Activated CD4-positive, alpha-beta T cell treated with anti-CD3 and anti-CD28 coated beads, Interleukin-2, amount 50 U/mL, for 4 hours (primary cell): ENCODE measurements at regions not wholly inside any gene's neighbourhood (a gene's known extent, or its start where the extent isn't known, plus 50 kb on each side); places are given as distances from the start of the nearest gene placed in this dataset.
"Not testable (repeated sequence)": the region's sequence is repeated elsewhere in the genome, so short reads cannot be mapped to it uniquely, and the experiment has no call there.

Experiments used
- DNase-seq, 2 experiments: peaks; one replicate each; pipeline ENCODE4 v3.0.0-alpha.2; 2020

DNA sequence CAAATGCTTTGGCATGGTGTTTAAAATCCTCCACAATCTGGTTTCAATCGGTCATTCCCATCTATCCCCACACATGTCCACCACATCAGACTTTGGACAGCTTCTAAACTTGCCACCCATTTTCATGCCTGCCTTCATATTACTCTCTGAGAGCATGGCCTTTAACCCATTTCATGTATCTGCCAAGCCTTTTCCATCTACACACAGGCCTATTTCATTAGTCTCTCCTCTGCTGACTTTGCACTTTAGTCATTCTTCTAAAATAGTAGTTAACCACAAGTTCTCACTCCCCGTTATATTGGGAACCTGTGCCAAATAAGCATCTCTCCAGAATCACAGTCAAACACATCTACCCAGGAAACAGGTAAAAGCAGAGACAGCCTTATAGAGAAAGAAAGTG lies 142.2 kb downstream of the MZT1 start:
- DNase-seq = no peak

DNA sequence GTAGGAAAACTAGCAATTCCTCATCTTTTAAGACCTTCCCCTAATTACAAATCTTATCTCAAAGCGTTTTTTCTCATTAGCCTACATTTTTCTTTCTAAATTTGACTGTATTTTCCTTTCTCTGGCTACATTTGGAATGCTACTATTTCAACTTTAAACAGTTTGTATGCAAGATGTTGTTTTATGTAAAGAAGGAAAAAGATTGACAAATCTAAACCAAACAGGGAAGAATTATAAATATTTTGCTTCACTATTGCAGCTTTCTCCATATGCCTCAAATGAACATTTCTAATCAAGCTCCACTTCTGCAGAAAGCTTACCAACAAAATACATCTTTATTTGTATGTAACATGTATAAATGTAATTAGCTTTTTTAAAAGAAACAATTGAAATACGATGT lies 156.2 kb downstream of the MZT1 start:
- no peak for DNase-seq

DNA sequence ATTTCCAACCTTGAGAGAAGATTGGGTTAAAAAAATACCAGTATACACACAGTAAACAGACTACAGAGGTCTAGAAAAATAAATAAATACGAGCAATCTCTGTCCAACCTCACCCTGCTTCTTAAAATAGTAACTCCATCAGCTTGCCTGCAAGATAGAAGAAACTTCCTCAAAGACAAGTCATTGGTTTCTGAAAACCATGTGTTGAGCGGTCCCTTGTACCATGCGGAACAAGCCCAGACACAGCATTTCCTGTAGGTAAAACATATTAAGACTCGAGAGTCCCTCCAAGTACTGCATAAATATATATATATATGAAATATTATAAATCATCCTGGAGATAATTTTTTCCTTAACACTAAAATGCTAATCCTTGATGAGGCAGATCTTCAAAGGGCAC lies 157.4 kb downstream of the MZT1 start:
- no peak for DNase-seq

DNA sequence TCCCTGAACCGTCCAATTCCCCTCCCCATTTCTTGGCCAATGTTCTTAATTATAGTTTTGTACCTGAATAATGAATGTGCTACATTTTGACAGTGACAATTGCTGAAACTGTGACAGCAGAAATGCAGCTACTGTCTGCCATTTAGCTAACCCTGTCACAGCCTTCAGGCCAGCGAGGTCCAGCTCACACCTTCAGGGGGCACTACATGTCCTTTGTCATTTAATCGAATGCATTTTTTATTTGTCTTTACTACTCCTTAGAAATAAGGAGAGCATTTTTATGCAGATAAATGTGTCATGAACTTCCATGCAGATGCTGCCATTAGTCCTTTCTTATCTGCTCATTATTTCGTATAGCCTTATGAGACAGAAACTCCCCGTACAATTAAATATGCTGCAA lies 159.9 kb downstream of the MZT1 start:
- DNase-seq = no peak

DNA sequence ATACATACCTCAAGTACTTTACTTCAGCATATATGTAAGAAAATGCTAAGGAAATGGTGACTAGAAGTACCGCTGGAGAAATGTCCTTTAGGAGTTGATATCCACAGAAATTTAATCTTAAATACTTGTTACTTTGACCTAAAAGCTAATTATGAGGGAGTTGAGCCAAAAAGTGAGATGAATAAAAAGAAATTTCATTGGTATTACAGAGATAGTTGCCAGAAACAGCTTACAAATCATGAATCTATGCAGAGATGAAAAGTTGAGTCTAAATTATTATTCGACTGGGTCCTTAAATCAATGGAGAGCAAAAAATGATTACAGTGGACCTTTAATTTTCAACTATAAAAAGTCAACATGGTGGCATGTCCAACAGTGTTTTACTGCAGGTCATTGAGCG lies 160.9 kb downstream of the MZT1 start:
- DNase-seq = no peak

DNA sequence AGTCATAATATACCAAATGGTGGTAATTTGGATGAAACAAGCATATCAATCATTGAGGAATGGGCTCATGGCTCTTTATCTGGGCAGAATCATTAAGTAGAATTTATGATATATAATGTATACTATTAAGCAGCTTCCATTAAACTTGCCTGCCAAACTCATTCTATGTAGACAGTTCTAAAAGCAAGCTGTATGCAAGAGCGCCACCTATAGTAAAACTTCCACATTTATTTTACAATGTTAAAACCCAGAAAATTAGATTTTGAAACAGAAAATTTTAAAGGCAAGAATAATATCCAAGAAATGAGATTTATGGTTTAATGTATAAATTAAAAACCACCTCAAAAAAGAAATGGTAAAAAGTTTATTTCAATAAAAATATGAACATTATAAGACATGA lies 161.5 kb downstream of the MZT1 start:
- DNase-seq = no peak

DNA sequence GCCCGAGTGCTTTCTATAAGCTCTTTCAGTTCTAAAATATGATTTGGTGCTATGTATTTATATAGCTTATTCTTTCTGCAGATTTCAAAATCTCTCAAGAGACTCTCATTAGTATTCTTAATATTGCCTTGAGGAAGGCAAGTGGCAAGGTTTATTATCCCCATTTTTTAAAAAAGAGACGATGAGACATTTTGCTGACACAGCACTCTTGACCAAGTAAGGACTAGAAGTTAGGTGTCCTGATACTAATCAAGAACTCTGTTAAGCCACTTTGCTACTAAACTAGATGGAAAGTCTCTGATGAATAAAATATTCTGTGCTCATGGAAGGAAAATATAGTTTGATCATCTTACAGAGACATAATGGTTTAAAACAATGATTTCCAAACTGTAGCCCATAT lies 164.7 kb downstream of the MZT1 start:
- DNase-seq = no peak

DNA sequence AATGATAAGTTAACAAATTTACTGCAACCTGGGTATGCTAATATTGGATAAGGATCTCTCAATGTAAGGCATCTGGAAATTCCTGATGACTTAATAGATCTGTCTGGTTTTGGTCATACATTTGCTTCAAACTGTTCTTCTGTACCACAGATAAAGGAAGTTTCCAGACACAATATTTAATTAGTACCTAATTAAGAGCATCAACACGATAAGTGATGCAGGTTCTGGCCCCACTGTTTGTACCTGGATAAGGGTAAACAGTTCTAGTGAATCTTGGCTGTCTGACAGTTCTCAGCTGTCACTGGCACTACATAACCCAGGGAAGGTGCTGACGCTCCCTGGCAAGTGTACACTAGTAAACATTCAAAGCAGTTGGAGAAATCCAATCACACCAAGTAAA lies 165.6 kb downstream of the MZT1 start:
- DNase-seq = no peak

DNA sequence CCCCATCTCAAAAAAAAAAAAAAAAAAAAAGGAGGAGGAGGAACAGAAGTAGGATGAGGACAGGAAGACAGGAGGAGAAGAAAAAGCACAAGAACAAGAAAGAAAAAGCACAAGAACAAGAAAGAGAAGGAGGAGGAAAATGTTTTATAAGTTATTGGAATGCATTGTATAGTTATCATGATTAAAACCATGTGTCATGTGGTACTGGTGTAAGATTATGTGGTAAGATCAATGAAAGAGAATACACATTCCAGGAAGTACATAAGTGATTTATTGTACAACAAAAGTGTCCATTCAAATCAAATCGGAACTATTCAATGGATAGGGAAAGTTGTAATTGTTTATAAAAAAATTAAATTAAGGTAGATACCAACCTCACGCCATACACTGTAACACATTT lies 167.7 kb downstream of the MZT1 start:
- DNase-seq = no peak

DNA sequence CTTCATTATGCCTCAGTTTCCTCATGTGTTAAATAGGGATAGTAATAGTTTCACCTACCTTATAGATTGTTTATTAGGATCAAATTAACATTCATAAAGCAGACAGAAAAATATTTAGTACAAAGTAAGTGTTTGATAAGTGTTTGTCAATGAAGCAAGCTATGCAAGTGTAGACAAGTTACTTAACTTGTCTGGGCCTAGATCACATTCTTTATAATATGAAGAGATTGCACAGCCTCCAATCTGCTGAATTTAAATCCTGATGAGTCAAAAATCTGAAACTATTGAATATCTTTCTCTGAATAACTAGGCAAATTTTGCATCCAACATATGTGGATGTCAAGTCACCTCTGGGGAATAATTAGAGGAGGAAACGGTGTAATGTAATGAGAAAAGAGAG lies 170.5 kb downstream of the MZT1 start:
- DNase-seq = no peak

DNA sequence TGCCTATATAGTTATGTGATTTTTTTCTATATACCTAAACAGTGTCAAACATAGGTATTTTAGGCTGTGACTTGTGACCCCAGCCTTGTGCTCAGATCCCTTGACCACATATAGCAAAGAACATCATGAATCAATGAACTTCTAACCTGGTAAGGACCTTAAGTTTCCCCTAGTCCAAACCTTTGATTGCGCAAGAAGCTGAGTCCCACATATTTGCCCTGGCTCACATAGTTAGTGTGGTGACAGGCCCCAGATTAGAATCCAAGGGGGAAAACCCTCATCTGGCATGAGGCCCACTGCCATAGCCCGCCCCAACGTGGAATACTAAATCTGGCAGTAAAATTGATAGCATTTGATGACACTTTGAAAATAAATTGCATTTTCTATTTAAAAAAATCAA lies 171.8 kb downstream of the MZT1 start:
- no peak for DNase-seq

DNA sequence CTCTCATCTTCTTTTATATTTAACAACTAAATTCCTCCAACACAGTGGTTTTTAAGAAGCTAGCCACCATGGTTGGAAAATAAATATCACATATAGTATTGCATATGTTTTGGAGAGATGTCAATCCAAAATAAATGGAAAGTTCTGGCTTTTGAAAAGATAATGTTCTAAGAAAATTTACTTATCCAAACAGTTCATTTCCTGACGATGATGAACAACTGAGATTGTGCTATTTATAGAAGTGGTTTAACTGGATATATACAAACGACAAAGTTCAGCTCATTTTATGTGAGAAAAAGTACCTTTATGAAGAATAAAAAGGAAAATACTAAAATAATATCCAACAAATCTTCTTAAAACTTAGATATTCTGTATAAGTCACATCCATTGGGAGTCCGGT lies 174.7 kb downstream of the MZT1 start:
- no peak for DNase-seq

DNA sequence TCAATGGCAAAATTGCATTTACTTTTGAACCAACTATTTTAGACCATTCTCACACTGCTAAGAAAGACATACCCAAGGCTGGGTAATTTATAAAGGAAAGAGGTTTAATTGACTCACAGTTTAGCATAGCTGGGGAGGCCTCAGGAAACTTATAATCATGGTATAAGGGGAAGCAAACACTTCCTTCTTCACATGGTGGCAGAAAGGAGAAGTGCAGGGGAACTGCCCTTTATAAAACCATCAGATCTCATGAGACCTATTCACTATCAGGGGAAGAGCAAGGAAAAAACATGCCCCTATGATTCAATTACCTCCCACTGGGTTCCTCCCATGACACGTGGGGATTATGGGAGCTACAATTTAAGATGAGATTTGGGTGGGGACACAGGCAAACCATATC lies 181.5 kb downstream of the MZT1 start:
- not testable (repeated sequence) for DNase-seq

DNA sequence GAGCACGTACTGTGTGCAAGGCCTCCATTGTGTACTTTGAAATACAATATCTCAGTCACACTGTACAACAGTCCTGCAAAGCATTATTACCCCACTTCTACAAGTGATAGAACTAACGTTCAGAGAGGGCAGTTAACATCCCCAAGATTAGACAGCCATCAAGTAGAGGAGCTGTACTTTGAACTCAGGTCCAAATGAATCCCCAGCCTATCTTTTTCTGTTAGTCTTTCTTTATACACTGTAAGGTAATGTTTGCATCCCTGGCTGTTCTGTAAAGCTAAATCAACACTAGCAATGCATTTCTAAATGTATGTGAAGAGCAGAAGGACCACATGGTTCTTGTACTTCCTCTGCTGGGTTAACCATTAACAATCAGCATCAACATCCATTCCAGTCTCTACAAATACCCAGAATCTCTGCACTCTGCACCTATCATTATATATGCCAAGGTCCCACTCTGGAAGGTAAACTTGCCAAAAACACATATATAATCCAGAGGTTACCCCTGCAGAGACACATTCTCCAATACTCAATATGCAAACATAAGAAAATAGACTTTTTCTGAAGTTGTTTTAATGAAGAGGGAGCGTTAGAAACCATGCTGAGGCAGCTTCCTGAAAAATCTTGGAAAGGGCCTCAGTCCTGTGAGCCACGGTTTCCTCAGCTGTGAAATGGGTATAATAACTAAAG lies 182.3 kb downstream of the MZT1 start:
- no peak for DNase-seq

DNA sequence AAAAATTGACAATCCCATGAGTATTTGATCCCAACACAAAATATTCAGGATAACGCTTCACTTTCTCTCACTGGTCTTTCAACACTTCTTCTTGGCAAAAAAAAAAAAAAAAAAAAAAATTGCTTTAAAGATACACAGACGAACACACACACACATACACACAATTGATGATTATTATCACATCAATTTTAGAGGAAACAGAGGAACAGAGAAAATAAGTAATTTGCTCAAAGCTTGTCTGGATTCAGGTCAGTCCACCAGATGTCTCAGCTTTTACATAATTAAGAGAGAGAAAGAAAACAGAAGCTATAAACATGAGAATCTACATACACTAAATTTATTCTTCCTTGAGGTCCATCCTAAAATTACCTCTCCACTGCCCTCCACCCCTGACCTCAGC lies 183.4 kb downstream of the MZT1 start:
- no peak for DNase-seq

DNA sequence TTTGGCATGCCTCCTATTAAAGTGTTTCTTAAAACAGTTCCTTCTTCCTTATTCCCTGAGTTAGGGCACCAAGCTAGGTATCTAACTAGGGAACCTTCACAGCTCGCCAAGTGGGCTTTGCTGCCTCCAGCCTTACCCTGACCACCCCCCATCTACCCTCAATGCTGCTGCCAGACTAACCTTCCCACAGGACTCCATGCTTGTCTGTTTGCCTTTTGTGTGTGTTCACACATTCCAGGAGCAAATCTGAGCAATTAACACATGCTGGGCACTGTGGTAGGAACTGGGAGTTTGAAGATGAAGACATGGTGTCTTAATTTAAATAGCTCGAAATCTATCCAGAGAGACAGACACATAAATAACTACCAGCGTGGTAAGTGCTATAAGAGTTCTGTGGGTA lies 185.2 kb downstream of the MZT1 start:
- DNase-seq = no peak

DNA sequence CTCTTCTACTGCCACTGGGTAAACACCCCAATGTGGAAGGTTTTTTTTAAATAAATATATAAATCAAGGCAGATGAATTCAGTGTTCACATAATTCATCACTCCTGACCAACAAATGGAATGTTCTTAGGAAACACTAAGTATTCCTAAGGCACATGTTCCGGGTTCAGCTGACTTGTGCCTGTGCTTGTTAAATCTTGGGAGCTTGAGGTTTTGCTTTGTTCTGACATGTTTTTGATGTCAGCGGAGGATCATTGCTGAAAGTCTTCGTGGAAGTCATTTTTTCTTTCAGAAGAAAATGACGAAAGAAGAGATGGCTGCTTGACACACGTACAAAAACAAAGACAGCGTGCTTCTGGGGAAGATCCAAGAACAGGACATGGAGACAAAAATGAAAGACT lies 185.8 kb downstream of the MZT1 start:
- no peak for DNase-seq

DNA sequence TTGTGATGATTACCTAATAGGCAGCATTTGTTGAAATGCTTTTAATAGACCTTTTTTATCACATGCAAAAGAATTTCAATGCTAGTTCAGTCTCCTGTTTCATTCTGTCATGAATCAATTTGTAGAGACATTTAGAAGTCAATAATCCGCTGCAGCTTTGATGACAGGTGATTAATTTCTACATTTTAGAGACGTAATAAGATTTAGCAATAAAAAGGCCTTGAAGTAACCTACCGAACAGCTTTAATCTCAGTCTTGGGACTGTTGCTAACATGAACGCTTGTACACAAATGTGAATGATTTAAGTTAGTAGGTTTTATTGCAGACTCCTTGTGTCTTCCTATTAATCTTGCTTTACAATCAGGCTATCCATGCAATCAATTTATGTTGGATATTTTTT lies 186.5 kb downstream of the MZT1 start:
- no peak for DNase-seq

DNA sequence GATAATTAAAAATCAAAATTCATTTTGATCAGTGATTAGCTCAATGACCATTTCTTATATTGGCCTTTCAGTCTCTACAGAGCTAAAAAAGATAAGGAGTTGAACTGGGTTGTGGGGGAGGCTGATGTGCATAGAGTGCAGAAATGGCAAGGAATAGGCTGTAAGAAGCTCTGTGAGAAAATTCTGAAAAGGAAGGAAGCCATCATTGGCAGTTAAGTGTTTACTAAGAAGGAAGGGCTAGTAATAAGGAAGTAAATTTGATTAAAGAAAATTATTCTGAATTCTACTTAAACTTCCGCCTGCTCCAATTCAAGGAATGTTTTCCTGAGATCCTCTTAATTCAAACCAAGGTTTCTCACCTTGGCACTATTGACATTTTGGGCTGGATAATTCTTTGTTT lies 187.5 kb downstream of the MZT1 start:
- DNase-seq = no peak

DNA sequence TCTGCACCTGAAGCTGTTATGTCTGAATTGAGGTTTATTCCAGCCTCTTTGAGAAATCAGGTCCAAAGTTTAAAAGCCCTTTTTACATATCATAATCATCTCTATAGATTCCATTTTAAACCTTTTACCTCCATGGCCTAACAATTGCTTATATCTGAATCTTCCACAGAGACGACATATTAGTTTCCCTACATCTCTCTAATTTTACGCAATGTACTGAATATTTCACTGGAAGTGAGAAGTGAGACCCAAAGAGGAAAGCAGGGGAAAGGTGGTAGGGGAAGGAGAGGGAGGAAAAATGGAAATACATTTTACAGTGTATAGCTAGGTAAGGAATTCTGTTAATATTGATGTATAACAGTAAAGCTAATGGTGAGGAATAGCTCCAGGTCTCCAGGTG lies 189.6 kb downstream of the MZT1 start:
- no peak for DNase-seq

DNA sequence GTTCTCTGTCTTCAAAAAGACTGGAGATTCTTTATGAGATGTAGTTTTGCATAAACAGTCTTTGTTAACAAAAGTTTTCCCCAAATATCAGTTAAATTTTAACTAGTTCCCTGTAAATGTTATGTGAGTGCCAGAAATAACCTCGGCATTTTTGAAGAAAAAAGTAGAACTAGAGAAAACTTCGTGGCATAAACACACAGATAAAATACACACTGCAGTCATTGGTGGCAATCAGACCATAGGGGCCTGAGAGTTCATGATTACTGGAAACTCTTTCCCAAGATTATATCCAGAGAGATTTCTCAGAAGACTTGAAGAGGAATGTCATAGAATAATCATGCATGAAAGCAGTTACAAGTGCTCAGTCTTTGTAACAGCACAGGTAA lies 190.0 kb downstream of the MZT1 start:
- DNase-seq = no peak

DNA sequence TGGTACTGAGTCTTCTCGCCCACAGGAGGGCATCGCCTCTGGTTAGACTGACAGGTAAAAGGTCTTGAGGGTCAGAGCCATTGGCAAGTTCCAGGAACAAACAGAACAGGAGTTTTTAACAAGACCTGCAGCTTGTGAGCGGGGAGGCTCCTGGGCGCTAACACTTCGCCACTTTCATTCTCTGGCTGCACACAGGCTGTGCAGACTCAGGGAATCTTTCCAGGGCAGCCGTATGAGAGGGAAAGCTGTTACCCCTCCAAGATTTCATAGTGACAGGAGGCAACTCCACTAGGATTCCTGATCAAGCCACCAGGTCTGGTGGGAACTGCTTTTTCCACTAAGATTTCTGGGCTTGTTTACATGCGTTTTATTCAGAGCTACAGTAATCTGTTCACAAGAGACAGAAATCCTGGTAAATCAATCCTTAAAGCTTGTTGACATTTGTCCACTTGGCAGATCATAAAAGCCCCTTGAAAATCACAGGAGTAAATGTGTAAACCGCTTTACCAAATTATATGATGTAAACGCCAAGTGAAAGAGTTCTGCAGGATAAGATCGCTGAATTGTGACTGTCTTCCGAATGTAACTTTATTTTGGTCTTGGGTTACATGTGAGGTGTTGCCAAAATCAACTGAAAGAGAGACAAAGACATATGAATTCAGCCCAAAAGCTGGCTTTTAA lies 190.6 kb downstream of the MZT1 start:
- DNase-seq = no peak

DNA sequence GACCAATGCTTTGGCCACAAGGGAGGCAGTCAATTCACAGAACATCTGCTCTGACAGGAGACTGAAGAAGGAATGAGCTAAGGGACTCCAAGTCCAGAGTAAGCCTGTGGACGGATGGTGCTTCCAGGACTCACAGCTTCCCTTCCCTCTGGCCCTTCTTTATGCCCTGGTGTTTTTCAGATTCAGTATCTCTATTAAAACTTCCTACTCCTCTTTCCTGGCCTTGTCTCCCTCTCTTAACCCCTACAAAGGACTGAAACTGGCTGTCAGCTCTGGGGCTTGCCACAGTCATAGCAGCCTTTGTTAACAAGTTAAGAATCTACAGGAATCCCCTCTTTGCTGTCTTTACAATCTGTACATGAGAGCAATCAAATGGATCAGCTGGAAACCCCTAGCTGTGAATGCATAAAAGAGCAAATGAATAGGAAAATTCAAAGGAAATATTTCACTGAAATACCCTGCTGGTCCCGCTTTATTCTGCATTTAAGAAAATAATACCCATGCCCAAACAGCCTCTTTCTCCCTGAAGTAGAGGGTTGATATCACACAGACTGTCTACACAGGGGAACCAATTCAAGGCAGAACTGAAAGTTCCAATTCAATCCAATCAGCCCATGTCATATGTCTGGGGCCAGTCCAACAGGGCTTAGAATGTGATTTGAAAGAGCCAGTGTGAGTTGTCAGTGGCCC lies 192.3 kb downstream of the MZT1 start:
- no peak for DNase-seq

DNA sequence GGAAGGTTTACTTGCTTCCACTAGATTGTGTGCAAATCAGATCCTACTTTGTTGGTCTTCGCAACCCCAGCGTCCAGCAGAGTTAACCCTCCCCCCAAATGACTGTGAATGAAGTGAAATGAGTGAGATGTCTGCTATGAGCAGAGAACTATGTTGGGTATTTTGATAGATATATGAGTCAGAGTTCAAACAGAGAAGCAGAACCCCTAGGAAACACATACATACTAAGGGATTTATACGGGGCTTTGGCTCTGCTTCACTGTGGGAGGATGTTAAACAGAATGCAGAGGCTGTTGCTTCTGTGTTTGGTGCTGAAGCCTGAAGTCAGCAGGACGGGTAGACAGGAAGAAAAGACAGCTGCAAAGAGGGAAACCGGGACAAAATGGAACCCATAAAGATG lies 197.0 kb downstream of the MZT1 start:
- DNase-seq = no peak

DNA sequence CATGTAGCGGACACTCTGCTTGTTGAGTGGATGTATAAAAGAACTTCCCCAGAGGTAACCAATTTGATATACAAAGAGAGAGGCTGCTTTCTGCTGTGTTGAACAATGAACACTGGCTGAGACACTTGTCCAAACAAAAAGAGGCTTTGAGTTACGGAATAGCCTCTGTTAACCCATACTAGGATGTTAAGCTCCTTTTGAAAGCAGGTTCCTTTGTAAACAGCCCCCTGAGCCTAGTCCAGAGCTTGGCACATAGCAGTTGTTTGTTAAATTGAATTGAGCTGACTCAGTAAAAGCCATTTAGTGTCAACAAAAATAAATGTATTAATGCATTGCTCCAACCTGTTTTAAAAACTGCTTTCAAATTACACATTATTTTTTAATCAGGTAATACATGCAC lies 200.1 kb downstream of the MZT1 start:
- DNase-seq = no peak
